ENCODE measurements at regions not wholly inside any gene's neighbourhood (a gene's known extent, or its start where the extent isn't known, plus 50 kb on each side); places are given as distances from the start of the nearest gene placed in this dataset.

GRCh38 chr9:28045051-28045450, 471.8 kb upstream of the C9orf72 start:
- TF ChIP-seq, protein P1, sequence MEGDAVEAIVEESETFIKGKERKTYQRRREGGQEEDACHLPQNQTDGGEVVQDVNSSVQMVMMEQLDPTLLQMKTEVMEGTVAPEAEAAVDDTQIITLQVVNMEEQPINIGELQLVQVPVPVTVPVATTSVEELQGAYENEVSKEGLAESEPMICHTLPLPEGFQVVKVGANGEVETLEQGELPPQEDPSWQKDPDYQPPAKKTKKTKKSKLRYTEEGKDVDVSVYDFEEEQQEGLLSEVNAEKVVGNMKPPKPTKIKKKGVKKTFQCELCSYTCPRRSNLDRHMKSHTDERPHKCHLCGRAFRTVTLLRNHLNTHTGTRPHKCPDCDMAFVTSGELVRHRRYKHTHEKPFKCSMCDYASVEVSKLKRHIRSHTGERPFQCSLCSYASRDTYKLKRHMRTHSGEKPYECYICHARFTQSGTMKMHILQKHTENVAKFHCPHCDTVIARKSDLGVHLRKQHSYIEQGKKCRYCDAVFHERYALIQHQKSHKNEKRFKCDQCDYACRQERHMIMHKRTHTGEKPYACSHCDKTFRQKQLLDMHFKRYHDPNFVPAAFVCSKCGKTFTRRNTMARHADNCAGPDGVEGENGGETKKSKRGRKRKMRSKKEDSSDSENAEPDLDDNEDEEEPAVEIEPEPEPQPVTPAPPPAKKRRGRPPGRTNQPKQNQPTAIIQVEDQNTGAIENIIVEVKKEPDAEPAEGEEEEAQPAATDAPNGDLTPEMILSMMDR (IDR thresholded peaks at IDR 0.05; ENCODE audit: low read depth, low read length): no peak

DNA sequence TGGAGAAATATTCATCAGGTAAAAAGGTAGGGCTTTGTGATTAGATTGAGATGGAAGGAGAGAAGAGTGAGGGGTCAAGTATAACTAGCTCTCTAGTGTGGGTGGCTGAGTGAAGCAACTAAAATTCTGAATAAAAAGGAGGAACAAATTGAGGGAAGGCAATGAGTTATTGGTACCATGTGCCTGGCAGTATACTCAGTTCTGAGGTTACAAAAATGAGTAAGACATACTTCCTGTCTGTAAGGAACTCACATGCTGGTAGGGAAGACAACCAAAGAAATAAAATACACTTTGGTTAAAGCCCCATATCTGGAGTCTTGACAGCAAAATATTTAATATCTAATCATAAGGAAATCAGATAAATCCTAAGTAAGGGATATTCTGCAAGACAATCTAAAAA, 476.8 kb upstream of the C9orf72 start:
- H3K4me3 ChIP-seq (ENCODE audit: low read depth, low read length): no peak overlapping the region
- TF ChIP-seq, protein P1 (IDR thresholded peaks at IDR 0.05; ENCODE audit: low read depth, low read length): no peak

More at GRCh38 chr9:28045051-28045450, 471.8 kb upstream of the C9orf72 start:
- H3K4me3 ChIP-seq (ENCODE audit: low read depth, low read length): no peak overlapping the region

- TF ChIP-seq, protein P1 (IDR thresholded peaks at IDR 0.05; ENCODE audit: low read depth, low read length): no peak
- no peak overlapping the region for H3K4me3 ChIP-seq (ENCODE audit: low read depth, low read length)
Observed at GRCh38 chr9:28050941-28051340, 477.7 kb upstream of the C9orf72 start.

DNA sequence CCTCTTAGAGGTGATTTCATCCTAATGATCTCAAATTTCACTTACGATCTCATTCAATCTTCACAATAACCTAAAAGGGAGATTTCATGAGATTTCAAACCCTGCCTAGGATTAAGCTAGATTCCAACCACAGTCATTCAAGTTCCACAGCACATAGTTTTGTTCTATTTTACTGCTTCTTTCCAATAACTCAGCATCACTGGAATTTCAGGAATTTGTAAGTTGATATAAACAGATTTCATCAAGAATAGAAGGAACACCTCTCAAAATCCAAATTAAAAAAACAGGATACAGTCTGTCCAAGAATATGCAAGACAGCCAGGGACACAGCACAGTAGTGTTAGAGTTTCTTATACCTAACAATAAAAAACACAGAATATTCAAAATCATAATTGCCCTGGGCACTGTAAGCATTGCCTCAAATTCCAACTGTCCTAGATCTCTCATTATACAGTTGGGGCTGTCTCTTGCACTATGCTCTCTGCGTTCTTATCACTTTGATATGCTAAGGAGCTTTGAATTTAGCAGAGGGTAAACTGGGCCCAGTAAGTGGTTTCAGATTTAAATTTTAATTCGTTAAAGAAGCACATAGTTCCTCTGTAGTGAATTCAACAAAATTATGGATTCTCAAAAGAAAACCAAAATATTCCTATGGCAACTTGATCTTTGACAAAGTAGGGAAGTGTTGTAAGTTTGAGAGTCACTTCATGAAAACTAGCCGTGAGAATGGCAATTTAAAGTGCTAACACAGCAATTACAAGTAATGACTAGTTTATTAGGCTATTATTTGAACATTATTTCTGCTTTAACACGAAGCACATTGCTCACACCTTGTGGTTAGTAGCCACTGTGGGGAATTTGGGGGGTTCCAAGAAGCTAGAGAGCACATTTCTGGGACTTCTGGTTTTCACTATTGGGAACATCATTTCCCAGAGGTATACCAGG, 478.6 kb upstream of the C9orf72 start:
- TF ChIP-seq, protein P1 (IDR thresholded peaks at IDR 0.05; ENCODE audit: low read depth, low read length): no peak
- no peak overlapping the region for H3K4me3 ChIP-seq (ENCODE audit: low read depth, low read length)

- TF ChIP-seq, protein P1 (IDR thresholded peaks at IDR 0.05; ENCODE audit: low read depth, low read length): no peak
- H3K4me3 ChIP-seq (ENCODE audit: low read depth, low read length): no peak overlapping the region
Observed at GRCh38 chr9:28053096-28053777, 480.0 kb upstream of the C9orf72 start.

GRCh38 chr9:28056006-28056405, 482.7 kb upstream of the C9orf72 start:
- no peak overlapping the region for H3K4me3 ChIP-seq (ENCODE audit: low read depth, low read length)
- TF ChIP-seq, protein P1 (IDR thresholded peaks at IDR 0.05; ENCODE audit: low read depth, low read length): no peak

DNA sequence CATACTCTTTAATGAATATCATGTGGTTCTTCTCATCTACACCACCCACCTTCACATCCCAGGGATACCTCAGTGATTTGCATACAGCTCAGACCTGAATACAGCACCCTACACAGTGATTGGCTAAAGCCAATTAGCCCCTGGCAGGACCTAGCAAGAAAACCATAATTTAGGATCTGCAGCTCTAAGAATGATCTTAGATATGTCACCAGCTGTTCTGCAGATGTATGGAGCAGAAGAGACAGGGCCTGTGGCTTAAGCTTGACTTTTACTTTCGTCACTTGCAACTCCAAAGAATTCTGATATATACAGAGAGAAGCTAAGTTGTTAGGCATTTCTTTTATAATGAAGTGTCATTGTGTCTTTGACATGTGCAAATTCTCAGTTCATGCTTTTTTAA, 483.2 kb upstream of the C9orf72 start:
- no peak overlapping the region for H3K4me3 ChIP-seq (ENCODE audit: low read depth, low read length)
- TF ChIP-seq, protein P1 (IDR thresholded peaks at IDR 0.05; ENCODE audit: low read depth, low read length): no peak

All from WI38 (cell line).